Lower leg skin (tissue), 3 donors: ENCODE measurements at regions not wholly inside any gene's neighbourhood (a gene's known extent, or its start where the extent isn't known, plus 50 kb on each side); places are given as distances from the start of the nearest gene placed in this dataset.
"Not testable (repeated sequence)": the region's sequence is repeated elsewhere in the genome, so short reads cannot be mapped to it uniquely, and the experiment has no call there.

Experiments used
- POLR2A ChIP-seq, 2 donors: fragments of 450-650 bp; IDR thresholded peaks; one replicate each; pipeline ENCODE4 v1.6.1; 2016 to 2017; ENCODE audit warnings: antibody characterized with exemption in 2 of 2, mild to moderate bottlenecking in 1 of 2, moderate library complexity in 1 of 2
- TF ChIP-seq, protein P1 (sequence below), 3 donors: fragments of 450-650 bp; IDR thresholded peaks; one replicate each; pipeline ENCODE4 v1.5.1; 2016; ENCODE audit warnings: antibody characterized with exemption in 3 of 3, mild to moderate bottlenecking in 3 of 3, moderate library complexity in 2 of 3

DNA sequence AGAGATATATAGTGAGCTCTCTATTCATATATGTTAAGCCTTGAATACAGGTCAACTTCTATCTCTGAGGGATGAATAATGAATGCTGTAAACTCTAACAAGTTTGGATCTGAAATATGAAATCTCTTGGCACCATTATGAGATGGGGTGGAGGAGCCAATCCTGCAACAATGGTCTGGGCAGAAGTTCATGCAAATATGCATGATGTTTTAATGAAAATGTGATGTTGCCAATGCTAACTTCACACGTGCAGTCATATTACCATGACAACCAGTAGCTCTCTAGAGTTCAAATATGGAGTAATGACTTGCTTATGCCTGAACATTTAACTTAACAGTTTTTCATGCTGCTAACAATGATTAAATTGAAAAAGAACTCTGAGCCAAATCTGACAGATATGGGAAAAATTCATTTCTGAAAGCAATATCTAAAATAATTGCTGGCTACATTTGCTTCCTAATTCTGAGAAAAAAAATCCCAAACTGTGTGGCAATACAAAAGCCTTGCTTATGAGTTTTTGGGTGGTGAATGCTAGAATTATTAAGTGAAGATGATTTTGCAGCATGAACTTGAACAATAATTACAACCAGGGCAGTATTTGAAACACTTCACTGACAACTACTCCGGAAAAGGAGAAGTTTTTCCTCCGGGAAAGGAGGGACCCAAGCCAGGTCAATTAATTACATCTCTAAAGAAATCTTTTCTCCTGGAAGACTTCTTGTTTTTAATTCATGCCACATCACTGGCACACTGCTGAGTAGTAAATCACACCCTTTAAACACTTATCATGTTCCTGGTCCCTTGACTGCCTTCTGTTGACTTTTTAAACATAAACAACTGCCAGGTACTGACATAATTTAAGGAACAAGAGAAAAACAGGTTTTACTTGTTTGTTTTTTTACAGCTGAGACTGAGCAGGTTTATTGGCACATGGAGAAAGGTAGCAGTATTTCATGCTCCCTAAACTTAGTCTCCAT lies 65.8 kb upstream of the NOX4 start:
- TF ChIP-seq, protein P1, sequence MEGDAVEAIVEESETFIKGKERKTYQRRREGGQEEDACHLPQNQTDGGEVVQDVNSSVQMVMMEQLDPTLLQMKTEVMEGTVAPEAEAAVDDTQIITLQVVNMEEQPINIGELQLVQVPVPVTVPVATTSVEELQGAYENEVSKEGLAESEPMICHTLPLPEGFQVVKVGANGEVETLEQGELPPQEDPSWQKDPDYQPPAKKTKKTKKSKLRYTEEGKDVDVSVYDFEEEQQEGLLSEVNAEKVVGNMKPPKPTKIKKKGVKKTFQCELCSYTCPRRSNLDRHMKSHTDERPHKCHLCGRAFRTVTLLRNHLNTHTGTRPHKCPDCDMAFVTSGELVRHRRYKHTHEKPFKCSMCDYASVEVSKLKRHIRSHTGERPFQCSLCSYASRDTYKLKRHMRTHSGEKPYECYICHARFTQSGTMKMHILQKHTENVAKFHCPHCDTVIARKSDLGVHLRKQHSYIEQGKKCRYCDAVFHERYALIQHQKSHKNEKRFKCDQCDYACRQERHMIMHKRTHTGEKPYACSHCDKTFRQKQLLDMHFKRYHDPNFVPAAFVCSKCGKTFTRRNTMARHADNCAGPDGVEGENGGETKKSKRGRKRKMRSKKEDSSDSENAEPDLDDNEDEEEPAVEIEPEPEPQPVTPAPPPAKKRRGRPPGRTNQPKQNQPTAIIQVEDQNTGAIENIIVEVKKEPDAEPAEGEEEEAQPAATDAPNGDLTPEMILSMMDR (IDR thresholded peaks at IDR 0.05) = not testable (repeated sequence)
- TF ChIP-seq POLR2A (IDR thresholded peaks at IDR 0.05) = not testable (repeated sequence)
